Peyer's patch (tissue), 4 donors: ENCODE measurements at regions not wholly inside any gene's neighbourhood (a gene's known extent, or its start where the extent isn't known, plus 50 kb on each side); places are given as distances from the start of the nearest gene placed in this dataset.

Source experiments
- POLR2A ChIP-seq, 2 donors: fragments of 450-650 bp; IDR thresholded peaks; one replicate each; pipeline ENCODE4 v1.5.1; 2017; ENCODE audit warnings: antibody characterized with exemption in 2 of 2, mild to moderate bottlenecking in 2 of 2, moderate library complexity in 2 of 2
- TF ChIP-seq, protein P1 (sequence below), 6 experiments: fragments of 450-650 bp in 4 of 6; fragments of 200-600 bp in 2 of 6; sonication (generic) in 1 of 6; IDR thresholded peaks; one replicate each; pipeline ENCODE4 v1.5.1; 2017 to 2019; ENCODE audit warnings: antibody characterized with exemption in 6 of 6, mild to moderate bottlenecking in 3 of 6, moderate library complexity in 1 of 6

DNA sequence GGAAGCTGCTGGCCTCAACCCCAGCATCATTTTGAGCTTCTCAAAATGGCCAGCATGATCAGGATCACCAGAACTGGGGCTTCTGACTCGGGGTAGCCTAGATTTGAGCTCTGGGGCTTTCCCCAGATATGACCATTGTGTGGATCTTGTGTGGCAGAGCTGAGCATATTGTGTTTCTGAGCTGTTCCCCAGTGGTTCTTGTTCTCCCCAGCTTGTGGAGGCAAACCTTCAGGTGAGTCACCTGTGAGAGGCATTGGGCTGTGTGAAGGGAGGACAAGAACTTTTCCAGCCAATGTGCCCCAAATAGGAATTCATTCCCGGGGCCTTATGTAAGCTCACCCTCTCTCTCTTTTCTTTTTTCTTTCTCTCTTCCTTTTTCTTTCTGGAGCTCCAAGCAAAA lies 80.7 kb upstream of the PITX1 start:
- TF ChIP-seq POLR2A (IDR thresholded peaks at IDR 0.05): no peak
- TF ChIP-seq, protein P1, sequence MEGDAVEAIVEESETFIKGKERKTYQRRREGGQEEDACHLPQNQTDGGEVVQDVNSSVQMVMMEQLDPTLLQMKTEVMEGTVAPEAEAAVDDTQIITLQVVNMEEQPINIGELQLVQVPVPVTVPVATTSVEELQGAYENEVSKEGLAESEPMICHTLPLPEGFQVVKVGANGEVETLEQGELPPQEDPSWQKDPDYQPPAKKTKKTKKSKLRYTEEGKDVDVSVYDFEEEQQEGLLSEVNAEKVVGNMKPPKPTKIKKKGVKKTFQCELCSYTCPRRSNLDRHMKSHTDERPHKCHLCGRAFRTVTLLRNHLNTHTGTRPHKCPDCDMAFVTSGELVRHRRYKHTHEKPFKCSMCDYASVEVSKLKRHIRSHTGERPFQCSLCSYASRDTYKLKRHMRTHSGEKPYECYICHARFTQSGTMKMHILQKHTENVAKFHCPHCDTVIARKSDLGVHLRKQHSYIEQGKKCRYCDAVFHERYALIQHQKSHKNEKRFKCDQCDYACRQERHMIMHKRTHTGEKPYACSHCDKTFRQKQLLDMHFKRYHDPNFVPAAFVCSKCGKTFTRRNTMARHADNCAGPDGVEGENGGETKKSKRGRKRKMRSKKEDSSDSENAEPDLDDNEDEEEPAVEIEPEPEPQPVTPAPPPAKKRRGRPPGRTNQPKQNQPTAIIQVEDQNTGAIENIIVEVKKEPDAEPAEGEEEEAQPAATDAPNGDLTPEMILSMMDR (IDR thresholded peaks at IDR 0.05): no peak
